ENCODE measurements at regions not wholly inside any gene's neighbourhood (a gene's known extent, or its start where the extent isn't known, plus 50 kb on each side); places are given as distances from the start of the nearest gene placed in this dataset.
"Not testable (repeated sequence)": the region's sequence is repeated elsewhere in the genome, so short reads cannot be mapped to it uniquely, and the experiment has no call there.

DNA sequence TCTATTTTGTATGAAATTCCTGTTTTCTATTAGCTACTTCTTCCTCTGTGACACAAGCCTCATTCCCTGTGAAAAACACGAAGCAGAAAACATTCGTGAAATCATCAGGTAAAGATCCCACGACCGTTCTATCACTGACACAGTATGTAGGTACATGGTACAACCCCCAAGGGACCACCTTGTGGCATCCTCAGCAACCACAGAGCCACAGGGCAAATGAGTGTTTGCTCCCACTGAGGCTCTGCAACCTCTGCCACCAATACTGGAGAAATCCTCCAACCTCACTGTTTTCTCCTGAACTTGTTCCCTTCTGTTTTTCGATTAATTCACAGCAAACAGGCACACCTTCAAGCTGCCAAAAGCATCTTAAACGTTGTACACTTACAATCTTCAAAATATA lies 83.7 kb upstream of the FBXO28 start:
- TF ChIP-seq, protein P1, sequence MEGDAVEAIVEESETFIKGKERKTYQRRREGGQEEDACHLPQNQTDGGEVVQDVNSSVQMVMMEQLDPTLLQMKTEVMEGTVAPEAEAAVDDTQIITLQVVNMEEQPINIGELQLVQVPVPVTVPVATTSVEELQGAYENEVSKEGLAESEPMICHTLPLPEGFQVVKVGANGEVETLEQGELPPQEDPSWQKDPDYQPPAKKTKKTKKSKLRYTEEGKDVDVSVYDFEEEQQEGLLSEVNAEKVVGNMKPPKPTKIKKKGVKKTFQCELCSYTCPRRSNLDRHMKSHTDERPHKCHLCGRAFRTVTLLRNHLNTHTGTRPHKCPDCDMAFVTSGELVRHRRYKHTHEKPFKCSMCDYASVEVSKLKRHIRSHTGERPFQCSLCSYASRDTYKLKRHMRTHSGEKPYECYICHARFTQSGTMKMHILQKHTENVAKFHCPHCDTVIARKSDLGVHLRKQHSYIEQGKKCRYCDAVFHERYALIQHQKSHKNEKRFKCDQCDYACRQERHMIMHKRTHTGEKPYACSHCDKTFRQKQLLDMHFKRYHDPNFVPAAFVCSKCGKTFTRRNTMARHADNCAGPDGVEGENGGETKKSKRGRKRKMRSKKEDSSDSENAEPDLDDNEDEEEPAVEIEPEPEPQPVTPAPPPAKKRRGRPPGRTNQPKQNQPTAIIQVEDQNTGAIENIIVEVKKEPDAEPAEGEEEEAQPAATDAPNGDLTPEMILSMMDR (IDR thresholded peaks at IDR 0.05): not testable (repeated sequence)
- not testable (repeated sequence) for TF ChIP-seq POLR2A (IDR thresholded peaks at IDR 0.05)

Data from Peyer's patch (tissue), 4 donors.